PFSK-1 (cell line): ENCODE measurements at regions not wholly inside any gene's neighbourhood (a gene's known extent, or its start where the extent isn't known, plus 50 kb on each side); places are given as distances from the start of the nearest gene placed in this dataset.

ENCODE experiments used
- POLR2AphosphoS5 ChIP-seq: IDR thresholded peaks from 2 replicates; pipeline ENCODE4 v1.6.1; 2012; ENCODE audit warnings: low read depth, mild to moderate bottlenecking, control low read depth, low read length, moderate library complexity
- TAF1 ChIP-seq: IDR thresholded peaks from 2 replicates; pipeline ENCODE4 v1.6.1; 2012; ENCODE audit warnings: low read length, control low read depth, borderline replicate concordance; ENCODE audit not compliant: insufficient read depth
- TF ChIP-seq, protein P1 (sequence below), 2 experiments: IDR thresholded peaks; 2 replicates each; pipeline versions ENCODE4 v1.6.1 to v1.8.0; 2011 to 2012; ENCODE audit warnings: low read depth in 2 of 2, low read length in 2 of 2, control low read depth in 1 of 2, inconsistent platforms in 1 of 2, mild to moderate bottlenecking in 1 of 2, moderate library complexity in 1 of 2; ENCODE audit not compliant: insufficient read depth in 1 of 2

DNA sequence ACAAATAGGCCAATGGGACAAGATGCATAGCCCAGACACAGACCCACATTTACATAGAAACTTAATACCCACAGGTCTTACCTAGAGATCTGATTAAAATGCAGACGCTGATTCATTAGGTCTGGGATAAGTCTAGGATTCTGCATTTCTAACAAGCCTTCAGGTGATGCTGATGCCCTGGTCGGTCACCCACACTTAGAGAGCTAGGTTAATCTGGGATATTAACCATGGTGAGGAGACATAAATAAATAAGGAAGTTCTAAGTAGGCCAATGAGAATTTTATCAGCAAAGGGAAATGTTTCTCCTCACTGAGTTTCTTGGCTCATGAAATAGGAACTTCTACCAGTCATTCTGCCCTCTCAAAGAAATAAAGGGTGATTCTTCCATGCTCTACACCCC lies 120.1 kb downstream of the BMP4 start:
- TF ChIP-seq, protein P1, sequence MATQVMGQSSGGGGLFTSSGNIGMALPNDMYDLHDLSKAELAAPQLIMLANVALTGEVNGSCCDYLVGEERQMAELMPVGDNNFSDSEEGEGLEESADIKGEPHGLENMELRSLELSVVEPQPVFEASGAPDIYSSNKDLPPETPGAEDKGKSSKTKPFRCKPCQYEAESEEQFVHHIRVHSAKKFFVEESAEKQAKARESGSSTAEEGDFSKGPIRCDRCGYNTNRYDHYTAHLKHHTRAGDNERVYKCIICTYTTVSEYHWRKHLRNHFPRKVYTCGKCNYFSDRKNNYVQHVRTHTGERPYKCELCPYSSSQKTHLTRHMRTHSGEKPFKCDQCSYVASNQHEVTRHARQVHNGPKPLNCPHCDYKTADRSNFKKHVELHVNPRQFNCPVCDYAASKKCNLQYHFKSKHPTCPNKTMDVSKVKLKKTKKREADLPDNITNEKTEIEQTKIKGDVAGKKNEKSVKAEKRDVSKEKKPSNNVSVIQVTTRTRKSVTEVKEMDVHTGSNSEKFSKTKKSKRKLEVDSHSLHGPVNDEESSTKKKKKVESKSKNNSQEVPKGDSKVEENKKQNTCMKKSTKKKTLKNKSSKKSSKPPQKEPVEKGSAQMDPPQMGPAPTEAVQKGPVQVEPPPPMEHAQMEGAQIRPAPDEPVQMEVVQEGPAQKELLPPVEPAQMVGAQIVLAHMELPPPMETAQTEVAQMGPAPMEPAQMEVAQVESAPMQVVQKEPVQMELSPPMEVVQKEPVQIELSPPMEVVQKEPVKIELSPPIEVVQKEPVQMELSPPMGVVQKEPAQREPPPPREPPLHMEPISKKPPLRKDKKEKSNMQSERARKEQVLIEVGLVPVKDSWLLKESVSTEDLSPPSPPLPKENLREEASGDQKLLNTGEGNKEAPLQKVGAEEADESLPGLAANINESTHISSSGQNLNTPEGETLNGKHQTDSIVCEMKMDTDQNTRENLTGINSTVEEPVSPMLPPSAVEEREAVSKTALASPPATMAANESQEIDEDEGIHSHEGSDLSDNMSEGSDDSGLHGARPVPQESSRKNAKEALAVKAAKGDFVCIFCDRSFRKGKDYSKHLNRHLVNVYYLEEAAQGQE (IDR thresholded peaks at IDR 0.05; ENCODE audit: insufficient read depth in 1 of 2, low read depth in 2 of 2, low read length in 2 of 2) = no peak
- TF ChIP-seq POLR2AphosphoS5 = no peak
- no peak for TF ChIP-seq TAF1
